HG03108 (cell line): ENCODE measurements at regions not wholly inside any gene's neighbourhood (a gene's known extent, or its start where the extent isn't known, plus 50 kb on each side); places are given as distances from the start of the nearest gene placed in this dataset.
"Not testable (repeated sequence)": the region's sequence is repeated elsewhere in the genome, so short reads cannot be mapped to it uniquely, and the experiment has no call there.

Source experiments
- ATAC-seq: cut with Tn5 transposase; IDR thresholded peaks from one replicate; pipeline ENCODE4 v1.9.1; 2021; ENCODE audit warnings: moderate library complexity; ENCODE audit not compliant: unreplicated experiment

GRCh38 chr4:137754652-137755471, 222.6 kb upstream of the PCDH18 start:
- no peak for ATAC-seq

DNA sequence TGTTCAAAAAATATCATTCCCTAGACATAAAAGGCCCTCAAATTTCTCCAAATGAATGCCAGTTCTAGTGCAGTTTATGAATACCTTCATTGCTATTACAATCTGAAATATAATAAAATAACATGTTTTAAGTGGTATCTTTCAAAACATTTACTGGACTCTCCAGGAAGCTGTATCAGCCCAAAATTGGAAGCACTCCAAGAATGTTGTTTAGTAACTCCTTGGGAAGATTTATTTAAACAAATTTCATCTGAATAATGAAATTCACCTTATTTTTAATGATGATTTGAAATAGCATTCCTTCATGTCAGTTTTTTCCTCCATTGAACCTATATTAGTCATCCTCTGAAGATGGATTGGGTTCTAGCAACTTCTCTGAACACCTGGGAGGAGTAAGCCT, 217.2 kb upstream of the PCDH18 start:
- no peak for ATAC-seq

- ATAC-seq, result no peak
These were observed 216.3 kb upstream of the PCDH18 start for GRCh38 chr4:137748616-137749015.

- no peak for ATAC-seq
These were observed 207.8 kb upstream of the PCDH18 start for GRCh38 chr4:137740141-137740540.

- no peak for ATAC-seq
These were observed 207.1 kb upstream of the PCDH18 start for GRCh38 chr4:137739391-137739790.

DNA sequence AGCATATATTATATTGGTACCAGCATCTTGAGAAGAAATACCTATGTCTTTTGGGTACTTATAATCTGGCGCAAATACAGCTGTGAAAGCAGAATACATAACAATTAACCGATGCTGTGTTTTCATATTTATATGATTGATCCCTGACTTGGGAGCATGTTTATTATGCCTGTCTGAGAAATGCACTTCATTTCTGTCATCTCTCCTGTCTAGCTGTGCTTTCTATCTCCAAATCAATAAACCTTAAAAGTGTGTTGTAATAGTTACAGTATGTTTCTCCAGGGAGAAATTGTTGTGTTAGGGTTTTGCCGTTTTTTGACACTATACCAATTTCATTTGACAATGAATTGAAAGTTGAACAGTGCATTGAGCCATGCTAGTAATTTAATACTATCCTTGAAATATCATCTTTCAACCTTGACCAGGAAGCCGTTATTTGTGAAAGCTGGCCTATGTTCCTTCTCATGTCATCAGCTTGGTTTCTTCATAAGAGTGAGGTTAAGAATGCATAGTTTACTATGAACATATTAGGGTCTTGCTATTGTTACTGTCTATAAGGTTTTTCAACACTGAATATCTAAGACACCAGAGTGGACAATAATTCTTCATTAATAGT, 206.2 kb upstream of the PCDH18 start:
- ATAC-seq, result no peak

- no peak for ATAC-seq
These were observed 203.3 kb upstream of the PCDH18 start for GRCh38 chr4:137735561-137736104.

DNA sequence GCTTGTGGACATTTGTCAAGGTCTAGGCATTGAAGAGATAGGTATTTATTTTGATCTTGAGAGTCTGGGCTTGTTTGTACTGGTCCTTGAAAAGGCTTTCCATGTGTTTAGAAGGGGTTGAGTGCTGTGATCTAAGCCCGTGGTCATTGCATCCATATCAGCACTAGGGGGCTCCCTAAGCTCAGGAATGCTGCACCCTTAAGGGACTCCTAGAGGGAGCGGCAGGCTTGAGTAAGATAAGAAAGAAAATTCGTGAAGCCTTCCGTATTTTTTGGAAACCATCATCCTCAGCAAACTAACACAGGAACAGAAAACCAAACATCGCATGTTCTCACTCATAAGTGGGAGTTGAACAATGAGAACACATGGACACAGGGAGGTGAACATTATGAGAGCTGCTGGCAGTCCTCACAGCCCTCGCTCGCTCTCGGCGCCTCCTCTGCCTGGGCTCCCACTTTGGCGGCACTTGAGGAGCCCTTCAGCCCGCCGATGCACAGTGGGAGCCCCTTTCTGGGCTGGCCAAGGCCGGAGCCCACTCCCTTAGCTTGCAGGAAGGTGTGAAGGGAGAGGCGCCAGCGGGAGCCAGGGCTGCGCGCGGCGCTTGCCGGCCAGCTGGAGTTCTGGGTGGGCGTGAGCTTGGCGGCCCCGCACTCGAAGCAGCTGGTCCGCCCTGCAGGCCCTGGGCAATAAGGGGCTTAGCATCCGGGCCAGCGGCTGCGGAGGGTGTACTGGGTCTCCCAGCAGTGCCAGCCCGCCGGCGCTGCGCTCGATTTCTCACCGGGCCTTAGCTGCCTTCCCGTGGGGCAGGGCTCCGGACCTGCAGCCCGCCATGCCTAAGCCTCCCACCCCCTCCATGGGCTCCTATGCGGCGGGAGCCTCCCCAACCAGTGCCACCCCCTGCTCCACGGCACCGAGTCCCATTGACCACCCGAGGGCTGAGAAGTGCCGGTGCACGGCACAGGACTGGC, 201.2 kb upstream of the PCDH18 start:
- ATAC-seq, result not testable (repeated sequence)

GRCh38 chr4:137722910-137723309, 190.6 kb upstream of the PCDH18 start:
- ATAC-seq, result no peak

- no peak for ATAC-seq
These were observed 179.2 kb upstream of the PCDH18 start for GRCh38 chr4:137711502-137711901.

DNA sequence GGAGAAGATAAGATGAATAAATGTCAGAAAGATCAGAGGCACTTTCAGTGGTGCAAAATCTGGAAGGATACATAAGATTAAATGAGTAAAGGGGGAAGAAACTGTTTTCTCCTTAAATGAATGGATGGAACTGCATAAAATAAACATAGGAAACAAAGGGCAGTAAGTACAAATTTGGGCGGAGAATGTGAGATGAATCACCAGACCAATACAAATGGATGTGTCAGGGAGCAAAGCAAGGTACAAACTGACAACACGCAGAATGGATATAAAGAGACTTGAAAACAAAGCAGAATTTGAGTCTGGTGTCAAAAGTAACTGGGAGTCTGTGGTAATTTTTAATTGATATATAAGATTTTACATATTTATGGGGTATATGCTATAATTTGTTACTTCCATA, 175.3 kb upstream of the PCDH18 start:
- no peak for ATAC-seq

DNA sequence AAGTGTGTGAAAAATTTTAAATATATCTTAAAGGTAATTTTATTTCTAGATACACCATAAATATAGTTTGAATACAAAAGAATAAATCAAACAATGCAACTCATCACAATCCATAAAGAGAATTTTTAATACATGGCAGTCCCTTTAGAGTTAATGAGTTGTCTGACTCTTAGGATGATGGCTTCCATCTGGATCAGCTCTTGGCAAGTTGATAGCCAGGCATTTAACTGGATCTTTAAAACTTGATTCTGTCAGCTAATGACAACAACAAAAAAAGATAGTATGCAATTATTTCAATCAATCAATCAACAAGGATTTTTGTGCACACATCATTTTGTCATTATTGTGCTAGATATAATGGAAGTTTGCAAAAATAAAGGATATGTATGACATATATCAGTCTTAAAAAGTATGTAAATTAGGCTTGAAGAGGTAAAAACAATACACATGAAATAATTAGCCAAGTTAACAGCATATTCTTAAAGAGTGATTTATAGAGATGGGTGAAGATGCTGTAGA, 174.9 kb upstream of the PCDH18 start:
- no peak for ATAC-seq

DNA sequence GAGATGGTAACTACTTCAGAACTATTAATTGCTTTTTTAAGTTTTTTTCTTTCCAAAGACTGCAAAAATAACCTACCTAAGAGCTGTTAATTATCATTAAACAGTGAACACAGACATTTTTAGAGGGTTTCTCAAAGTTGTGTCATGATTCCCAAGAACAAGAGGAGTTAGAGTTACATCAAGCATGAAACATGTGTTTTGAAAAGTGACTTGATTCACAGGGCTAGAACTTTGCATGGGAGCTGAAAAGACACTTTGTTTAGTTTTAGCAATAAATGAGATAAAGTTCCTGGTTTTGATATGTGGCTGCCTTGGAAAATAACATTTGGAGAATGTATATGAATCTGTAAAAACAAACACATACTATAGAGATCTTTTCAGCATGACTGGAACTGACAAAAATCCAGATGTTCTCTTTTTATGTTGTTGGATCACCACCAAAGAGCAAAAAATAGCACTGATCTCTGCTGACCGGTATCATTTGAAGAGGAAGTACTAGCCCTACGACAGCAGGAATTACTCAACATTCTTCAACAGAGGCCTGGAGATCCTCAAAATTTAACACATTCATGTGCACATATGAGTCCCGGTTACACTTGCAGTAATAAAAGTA, 173.0 kb upstream of the PCDH18 start:
- no peak for ATAC-seq

DNA sequence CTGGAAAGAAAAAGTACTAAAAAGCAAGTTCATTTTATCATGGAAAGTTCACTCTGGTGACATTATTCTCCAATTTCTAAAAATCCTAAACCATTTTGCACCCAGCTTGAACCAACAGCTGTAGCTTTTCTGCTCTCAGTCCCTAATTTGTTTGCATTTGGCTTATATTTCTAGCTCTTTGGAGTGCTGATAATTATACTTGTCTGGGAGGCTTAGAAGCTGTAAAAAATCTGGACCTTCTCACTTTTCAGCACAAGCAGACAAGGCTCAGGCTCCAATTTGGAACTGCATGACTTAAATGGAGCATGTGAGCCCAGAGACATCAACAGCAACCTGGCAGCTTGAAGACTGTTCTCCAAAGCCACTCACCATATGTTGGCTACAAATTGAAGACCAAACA, 170.9 kb upstream of the PCDH18 start:
- ATAC-seq, result no peak

GRCh38 chr4:137702512-137702911, 170.2 kb upstream of the PCDH18 start:
- no peak for ATAC-seq

DNA sequence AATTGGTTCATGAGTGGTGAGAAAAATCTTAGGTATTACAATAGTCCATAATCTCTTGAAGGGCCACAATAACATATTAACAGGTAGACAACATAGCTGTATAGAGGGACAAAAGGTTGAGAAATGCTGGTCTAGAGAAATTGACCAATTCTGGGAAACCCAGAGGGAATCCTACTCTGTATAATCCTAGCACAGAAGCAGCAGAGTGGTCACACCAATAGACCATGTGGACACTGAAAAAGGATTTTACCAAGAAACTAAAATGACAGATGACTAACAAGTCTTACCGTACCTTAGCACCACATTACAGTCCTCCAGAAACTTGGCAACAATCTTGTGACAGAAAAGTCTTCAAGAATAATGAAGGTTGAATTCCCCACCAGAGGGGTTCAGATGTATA, 169.1 kb upstream of the PCDH18 start:
- ATAC-seq, result no peak

DNA sequence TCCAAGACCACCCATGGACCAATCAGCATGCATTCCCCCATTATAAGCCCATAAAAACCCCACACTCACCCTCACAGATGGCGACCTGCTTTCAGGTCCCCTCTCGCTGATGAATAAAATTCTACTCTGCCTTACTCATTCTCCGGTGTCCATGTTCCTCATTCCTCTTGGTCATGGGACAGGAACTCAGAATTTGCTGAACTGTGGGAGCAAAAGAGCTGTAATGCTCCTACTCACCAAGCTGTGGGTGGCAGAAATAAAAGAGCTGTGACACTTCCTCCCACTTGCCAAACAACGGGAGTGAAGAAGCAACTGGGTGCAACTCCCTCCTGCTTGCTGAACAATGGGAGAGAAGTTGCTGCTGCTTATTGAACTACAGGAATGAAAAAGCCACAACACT, 168.5 kb upstream of the PCDH18 start:
- ATAC-seq, result no peak

GRCh38 chr4:137700072-137700471, 167.8 kb upstream of the PCDH18 start:
- no peak for ATAC-seq

DNA sequence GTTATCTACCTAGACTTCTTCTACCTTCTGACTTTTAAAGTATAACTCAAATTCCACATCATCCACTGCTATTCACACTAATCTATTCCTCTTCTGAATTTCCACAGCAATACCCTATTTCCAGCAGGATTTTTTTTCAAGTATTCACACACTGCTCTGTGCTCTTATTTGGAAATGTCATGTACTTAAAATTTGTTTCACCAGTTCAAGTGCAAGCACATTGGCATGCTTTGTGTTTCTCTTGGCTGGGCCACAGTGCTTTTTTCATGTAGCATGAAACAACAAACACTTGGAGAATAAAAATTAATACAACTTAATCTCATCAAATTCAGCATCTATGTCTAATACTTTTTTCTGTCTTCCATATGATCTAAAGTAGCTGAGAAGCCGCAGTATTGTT, 161.8 kb upstream of the PCDH18 start:
- no peak for ATAC-seq

- ATAC-seq, result no peak
These were observed 161.3 kb upstream of the PCDH18 start for GRCh38 chr4:137693641-137694040.

DNA sequence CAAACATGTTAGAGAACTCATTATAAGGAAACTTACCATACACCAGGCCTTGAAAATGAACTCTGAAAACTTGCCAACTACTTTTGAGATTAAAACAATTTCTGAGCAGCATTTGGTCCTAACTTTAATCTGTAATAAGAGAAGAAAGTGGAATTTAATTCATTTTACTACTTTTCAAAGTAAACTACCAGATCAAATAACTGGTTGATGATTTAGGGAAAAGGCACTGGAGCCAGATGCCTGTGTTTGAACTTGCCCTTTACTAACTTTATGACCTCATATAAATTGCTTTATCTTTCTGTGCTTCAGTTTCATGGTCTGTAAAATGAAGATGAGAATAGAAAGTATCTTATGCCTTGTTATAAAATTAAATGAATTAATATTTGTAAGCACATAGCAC, 159.9 kb upstream of the PCDH18 start:
- ATAC-seq, result no peak
